GM12878 (cell line): ENCODE measurements at regions not wholly inside any gene's neighbourhood (a gene's known extent, or its start where the extent isn't known, plus 50 kb on each side); places are given as distances from the start of the nearest gene placed in this dataset.

ENCODE experiments used
- CBX5 ChIP-seq: sonication (generic); IDR thresholded peaks from 2 replicates; pipeline ENCODE4 v1.6.1; 2016; ENCODE audit warnings: low read depth, moderate library complexity, mild to moderate bottlenecking, inconsistent platforms
- POLR2A ChIP-seq: IDR thresholded peaks from 2 replicates; pipeline ENCODE4 v1.6.1; 2011; ENCODE audit warnings: low read depth, mild to moderate bottlenecking, low read length
- TF ChIP-seq, protein P1 (sequence below), 3 experiments: IDR thresholded peaks in 2 of 3; conservative IDR thresholded peaks in 1 of 3; 2 replicates each; pipeline ENCODE4 v1.5.1; 2011; ENCODE audit warnings: low read depth in 3 of 3, low read length in 3 of 3, mild to moderate bottlenecking in 3 of 3, control low read depth in 2 of 3, moderate library complexity in 2 of 3, inconsistent platforms in 1 of 3, mixed read lengths in 1 of 3; ENCODE audit not compliant: control insufficient read depth in 2 of 3, insufficient read depth in 1 of 3; ENCODE audit errors: extremely low read depth in 1 of 3

DNA sequence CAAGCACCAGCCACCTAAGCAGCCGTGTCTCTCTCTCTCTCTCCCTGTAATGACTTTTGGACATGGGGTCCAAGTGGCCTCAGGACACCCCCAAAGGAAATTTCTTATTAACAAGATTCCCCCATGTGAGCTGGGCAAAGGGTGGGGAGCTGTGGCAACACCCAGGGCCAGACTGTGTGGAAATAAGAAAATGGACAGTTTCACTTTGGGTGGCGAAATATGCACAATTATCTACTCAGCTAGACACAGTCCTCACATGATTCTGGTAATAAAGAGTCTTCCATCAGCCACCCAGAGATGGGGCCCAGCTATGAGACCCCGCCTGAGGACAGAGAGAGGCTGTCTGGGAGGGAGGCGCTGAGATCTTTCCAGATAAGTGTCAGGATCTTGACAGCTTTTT, 96.8 kb upstream of the TPM1 start:
- TF ChIP-seq, protein P1, sequence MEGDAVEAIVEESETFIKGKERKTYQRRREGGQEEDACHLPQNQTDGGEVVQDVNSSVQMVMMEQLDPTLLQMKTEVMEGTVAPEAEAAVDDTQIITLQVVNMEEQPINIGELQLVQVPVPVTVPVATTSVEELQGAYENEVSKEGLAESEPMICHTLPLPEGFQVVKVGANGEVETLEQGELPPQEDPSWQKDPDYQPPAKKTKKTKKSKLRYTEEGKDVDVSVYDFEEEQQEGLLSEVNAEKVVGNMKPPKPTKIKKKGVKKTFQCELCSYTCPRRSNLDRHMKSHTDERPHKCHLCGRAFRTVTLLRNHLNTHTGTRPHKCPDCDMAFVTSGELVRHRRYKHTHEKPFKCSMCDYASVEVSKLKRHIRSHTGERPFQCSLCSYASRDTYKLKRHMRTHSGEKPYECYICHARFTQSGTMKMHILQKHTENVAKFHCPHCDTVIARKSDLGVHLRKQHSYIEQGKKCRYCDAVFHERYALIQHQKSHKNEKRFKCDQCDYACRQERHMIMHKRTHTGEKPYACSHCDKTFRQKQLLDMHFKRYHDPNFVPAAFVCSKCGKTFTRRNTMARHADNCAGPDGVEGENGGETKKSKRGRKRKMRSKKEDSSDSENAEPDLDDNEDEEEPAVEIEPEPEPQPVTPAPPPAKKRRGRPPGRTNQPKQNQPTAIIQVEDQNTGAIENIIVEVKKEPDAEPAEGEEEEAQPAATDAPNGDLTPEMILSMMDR (IDR thresholded peaks at IDR 0.05 in 2 of 3, conservative IDR thresholded peaks at IDR 0.05 in 1 of 3; ENCODE audit: control insufficient read depth in 2 of 3, extremely low read depth in 1 of 3, insufficient read depth in 1 of 3, low read depth in 3 of 3, low read length in 3 of 3): no peak
- TF ChIP-seq POLR2A: no peak
- no peak for TF ChIP-seq CBX5
